ENCODE measurements at regions not wholly inside any gene's neighbourhood (a gene's known extent, or its start where the extent isn't known, plus 50 kb on each side); places are given as distances from the start of the nearest gene placed in this dataset.

DNA sequence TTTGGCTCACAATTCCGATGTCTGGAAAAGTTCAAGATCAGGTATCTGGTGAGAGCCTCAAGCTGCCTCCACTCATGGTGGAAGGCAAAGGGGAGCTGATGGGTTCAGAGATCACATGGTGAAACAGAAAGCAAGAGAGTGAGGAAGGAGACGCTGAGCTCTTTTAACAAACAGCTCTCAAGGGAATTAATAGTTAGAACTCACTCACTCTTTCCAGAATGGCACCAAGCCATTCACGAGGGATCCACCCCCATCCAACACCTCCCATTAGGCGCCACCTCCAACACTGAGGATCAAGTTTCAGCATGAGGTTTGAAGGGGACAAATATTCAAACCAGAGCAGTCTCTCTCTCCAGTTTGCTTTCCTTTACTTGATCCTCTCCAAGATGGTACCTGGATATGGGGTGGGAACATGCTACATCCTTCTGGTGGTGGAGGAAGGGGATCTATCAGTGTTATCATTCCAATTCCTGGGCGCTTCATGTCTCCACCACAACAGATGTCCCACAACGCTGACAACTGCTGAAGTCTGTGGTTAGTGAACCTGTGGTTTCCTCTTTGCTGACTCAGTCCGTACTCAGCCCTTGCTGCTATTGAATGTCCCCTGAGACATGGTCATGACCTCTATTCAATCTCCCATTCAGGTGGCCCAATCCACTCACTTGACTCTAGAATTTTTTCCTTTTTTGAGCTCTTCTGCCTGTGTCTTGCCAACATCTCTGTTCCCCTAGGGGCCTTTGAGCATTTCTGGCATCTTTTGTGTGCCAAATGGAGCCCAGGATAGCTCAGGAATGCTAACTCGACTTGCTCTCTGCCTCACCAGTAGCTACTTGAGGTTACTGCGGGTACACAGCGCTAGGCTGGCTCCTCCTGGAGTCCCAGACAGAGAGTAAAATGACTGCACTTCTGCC, 395.2 kb downstream of the MID1IP1 start:
- Histone ChIP-seq H3K36me3 (ENCODE audit: insufficient read depth, low read length) (no peaks in the 10 kb centered on the region), H3K4me3 (ENCODE audit: low read depth, low read length, poor library complexity, severe bottlenecking) (no peak overlapping the region), H3F3A (ENCODE audit: insufficient read depth, low read length) (no peaks in the 10 kb centered on the region), H3K9me3 (ENCODE audit: low read length) (no peaks in the 10 kb centered on the region), H3K79me2 (ENCODE audit: insufficient read depth, low read length) (no peaks in the 10 kb centered on the region), H3K27me3 (ENCODE audit: insufficient read depth, low read length) (no peaks in the 10 kb centered on the region), H3K4me1 (ENCODE audit: insufficient read depth, low read length, severe bottlenecking) (no peaks in the 10 kb centered on the region), H3K4me2 (ENCODE audit: low read length) (no peak overlapping the region), H3K9ac (ENCODE audit: low read length) (no peak overlapping the region), H2AFZ (ENCODE audit: low read length) (no peak overlapping the region), H3K27ac (ENCODE audit: low read depth, low read length, poor library complexity, severe bottlenecking) (no peak overlapping the region), H4K20me1 (ENCODE audit: insufficient read depth, low read length) (no peaks in the 10 kb centered on the region), H3K9me2 (ENCODE audit: low read depth, low read length) (no peaks in the 10 kb centered on the region)
- TF ChIP-seq, protein P1, sequence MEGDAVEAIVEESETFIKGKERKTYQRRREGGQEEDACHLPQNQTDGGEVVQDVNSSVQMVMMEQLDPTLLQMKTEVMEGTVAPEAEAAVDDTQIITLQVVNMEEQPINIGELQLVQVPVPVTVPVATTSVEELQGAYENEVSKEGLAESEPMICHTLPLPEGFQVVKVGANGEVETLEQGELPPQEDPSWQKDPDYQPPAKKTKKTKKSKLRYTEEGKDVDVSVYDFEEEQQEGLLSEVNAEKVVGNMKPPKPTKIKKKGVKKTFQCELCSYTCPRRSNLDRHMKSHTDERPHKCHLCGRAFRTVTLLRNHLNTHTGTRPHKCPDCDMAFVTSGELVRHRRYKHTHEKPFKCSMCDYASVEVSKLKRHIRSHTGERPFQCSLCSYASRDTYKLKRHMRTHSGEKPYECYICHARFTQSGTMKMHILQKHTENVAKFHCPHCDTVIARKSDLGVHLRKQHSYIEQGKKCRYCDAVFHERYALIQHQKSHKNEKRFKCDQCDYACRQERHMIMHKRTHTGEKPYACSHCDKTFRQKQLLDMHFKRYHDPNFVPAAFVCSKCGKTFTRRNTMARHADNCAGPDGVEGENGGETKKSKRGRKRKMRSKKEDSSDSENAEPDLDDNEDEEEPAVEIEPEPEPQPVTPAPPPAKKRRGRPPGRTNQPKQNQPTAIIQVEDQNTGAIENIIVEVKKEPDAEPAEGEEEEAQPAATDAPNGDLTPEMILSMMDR (IDR thresholded peaks at IDR 0.05; ENCODE audit: low read length), result no peak
- no peak for TF ChIP-seq EZH2 (IDR thresholded peaks at IDR 0.05; ENCODE audit: borderline replicate concordance, low read length)

DNA sequence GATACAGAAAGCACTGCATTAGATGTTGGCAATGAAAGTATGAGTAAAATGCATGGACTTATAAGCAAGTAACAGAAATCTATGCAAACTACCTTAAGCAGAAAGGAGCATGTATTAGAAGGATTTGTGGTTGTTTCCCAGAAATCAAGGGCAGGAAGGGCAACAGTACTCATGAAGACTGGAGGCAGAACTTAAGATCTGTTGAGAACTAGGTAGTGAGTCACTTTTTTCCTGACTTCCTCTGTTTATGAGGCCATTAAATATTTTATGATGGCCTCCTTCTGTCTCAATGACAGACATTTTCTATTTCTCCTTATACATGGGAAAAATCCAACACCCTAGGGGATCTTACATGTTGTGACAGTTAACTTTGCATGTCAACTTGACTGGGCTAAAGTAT, 398.2 kb downstream of the MID1IP1 start:
- Histone ChIP-seq H3K9ac (ENCODE audit: low read length) (no peak overlapping the region), H2AFZ (ENCODE audit: low read length) (no peak overlapping the region), H3K9me3 (ENCODE audit: low read length) (no peaks in the 10 kb centered on the region), H3K9me2 (ENCODE audit: low read depth, low read length) (no peaks in the 10 kb centered on the region), H3K36me3 (ENCODE audit: insufficient read depth, low read length) (no peaks in the 10 kb centered on the region), H3K4me3 (ENCODE audit: low read depth, low read length, poor library complexity, severe bottlenecking) (no peak overlapping the region), H4K20me1 (ENCODE audit: insufficient read depth, low read length) (no peaks in the 10 kb centered on the region), H3K4me2 (ENCODE audit: low read length) (no peak overlapping the region), H3K27me3 (ENCODE audit: insufficient read depth, low read length) (no peaks in the 10 kb centered on the region), H3K27ac (ENCODE audit: low read depth, low read length, poor library complexity, severe bottlenecking) (no peak overlapping the region), H3K4me1 (ENCODE audit: insufficient read depth, low read length, severe bottlenecking) (no peaks in the 10 kb centered on the region), H3F3A (ENCODE audit: insufficient read depth, low read length) (no peaks in the 10 kb centered on the region), H3K79me2 (ENCODE audit: insufficient read depth, low read length) (no peaks in the 10 kb centered on the region)
- TF ChIP-seq, protein P1 (IDR thresholded peaks at IDR 0.05; ENCODE audit: low read length), result no peak
- TF ChIP-seq EZH2 (IDR thresholded peaks at IDR 0.05; ENCODE audit: borderline replicate concordance, low read length), result no peak

DNA sequence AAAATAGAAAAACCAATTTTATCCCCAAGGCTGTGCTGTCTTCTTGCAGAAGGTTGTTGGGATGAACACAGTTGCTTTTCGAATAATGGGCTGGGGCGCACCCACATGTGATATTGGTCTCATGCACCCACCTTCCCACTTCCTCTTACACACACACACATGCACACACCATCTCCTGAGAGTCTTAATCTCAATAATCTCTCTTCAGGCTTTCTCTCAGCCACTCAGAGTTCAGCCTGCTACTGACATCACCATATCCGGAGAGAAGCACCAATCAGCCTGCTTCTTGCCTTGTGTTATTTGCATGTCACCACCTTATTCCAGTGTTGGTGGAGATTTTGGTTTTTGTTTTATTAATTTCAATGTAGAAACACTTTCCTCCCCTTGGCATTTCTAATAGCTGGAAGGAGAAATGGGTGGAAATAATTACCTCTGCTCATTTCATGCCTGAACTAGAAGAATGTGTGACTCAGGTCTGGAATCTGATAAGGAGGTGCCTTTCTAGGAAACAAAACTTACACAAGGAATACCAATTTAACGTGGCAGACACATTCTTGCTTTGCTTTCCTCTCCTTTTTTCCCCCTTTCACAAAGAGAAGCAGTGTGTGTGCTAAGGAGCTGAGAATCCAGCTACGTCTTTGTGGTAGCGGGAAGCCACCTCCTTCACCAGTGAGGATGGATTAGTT, 400.2 kb downstream of the MID1IP1 start:
- Histone ChIP-seq H3K9me2 (ENCODE audit: low read depth, low read length) (no peaks in the 10 kb centered on the region), H4K20me1 (ENCODE audit: insufficient read depth, low read length) (no peaks in the 10 kb centered on the region), H3K27me3 (ENCODE audit: insufficient read depth, low read length) (no peaks in the 10 kb centered on the region), H3K4me1 (ENCODE audit: insufficient read depth, low read length, severe bottlenecking) (no peaks in the 10 kb centered on the region), H3K9ac (ENCODE audit: low read length) (no peak overlapping the region), H3K36me3 (ENCODE audit: insufficient read depth, low read length) (no peaks in the 10 kb centered on the region), H3K4me2 (ENCODE audit: low read length) (no peak overlapping the region), H3F3A (ENCODE audit: insufficient read depth, low read length) (no peaks in the 10 kb centered on the region), H3K4me3 (ENCODE audit: low read depth, low read length, poor library complexity, severe bottlenecking) (no peak overlapping the region), H2AFZ (ENCODE audit: low read length) (no peak overlapping the region), H3K79me2 (ENCODE audit: insufficient read depth, low read length) (no peaks in the 10 kb centered on the region), H3K9me3 (ENCODE audit: low read length) (no peaks in the 10 kb centered on the region), H3K27ac (ENCODE audit: low read depth, low read length, poor library complexity, severe bottlenecking) (no peak overlapping the region)
- TF ChIP-seq EZH2 (IDR thresholded peaks at IDR 0.05; ENCODE audit: borderline replicate concordance, low read length), result no peak
- TF ChIP-seq, protein P1 (IDR thresholded peaks at IDR 0.05; ENCODE audit: low read length), result no peak
